CD14-positive monocyte (primary cell): ENCODE measurements at regions not wholly inside any gene's neighbourhood (a gene's known extent, or its start where the extent isn't known, plus 50 kb on each side); places are given as distances from the start of the nearest gene placed in this dataset.

ENCODE experiments used
- DNase-seq, 3 donors: peaks; one replicate each; pipeline ENCODE4 v3.0.0-alpha.2; 2011 to 2022
- H2AFZ ChIP-seq: 2 replicates; pipeline ENCODE4 v1.6.0; 2012; ENCODE audit warnings: mild to moderate bottlenecking, low read depth, low read length, inconsistent platforms; ENCODE audit not compliant: insufficient read depth, poor library complexity, severe bottlenecking
- H3K27ac ChIP-seq, 2 donors: 1 replicate in 1 of 2; 2 replicates in 1 of 2; pipeline ENCODE4 v1.5.1; 2012 to 2013; ENCODE audit warnings: low read length in 2 of 2, control low read depth in 1 of 2, inconsistent platforms in 1 of 2, low read depth in 1 of 2, mild to moderate bottlenecking in 1 of 2
- H3K27me3 ChIP-seq, 2 donors: one replicate each; pipeline versions ENCODE4 v1.6.0 to v1.6.1; 2011 to 2013; ENCODE audit warnings: low read length in 2 of 2; ENCODE audit not compliant: control insufficient read depth in 2 of 2, insufficient read depth in 2 of 2
- H3K36me3 ChIP-seq, 2 donors: replicated peaks in 1 of 2; 1 replicate in 1 of 2; 2 replicates in 1 of 2; pipeline versions ENCODE4 v1.5.1 to v1.6.1; 2012 to 2013; ENCODE audit warnings: low read length in 2 of 2, control low read depth in 1 of 2, inconsistent platforms in 1 of 2, mild to moderate bottlenecking in 1 of 2; ENCODE audit not compliant: insufficient read depth in 2 of 2, control insufficient read depth in 1 of 2
- H3K4me1 ChIP-seq, 2 donors: 1 replicate in 1 of 2; 2 replicates in 1 of 2; pipeline versions ENCODE4 v1.5.1 to v1.6.1; 2012 to 2013; ENCODE audit warnings: low read length in 2 of 2, control low read depth in 1 of 2, inconsistent platforms in 1 of 2, mild to moderate bottlenecking in 1 of 2, moderate library complexity in 1 of 2; ENCODE audit not compliant: insufficient read depth in 2 of 2, control insufficient read depth in 1 of 2
- H3K4me2 ChIP-seq: replicated peaks from 2 replicates; pipeline ENCODE3; 2012; ENCODE audit warnings: low read length, moderate library complexity, mild to moderate bottlenecking; ENCODE audit not compliant: poor library complexity, severe bottlenecking; ENCODE audit errors: extremely low read depth
- H3K4me3 ChIP-seq, 3 experiments: fragments of 200-600 bp in 1 of 3; sonication (generic) in 1 of 3; replicated peaks in 1 of 3; 1 replicate in 2 of 3; 2 replicates in 1 of 3; pipeline ENCODE4 v1.5.1; 2011 to 2013; ENCODE audit warnings: low read length in 3 of 3, mild to moderate bottlenecking in 3 of 3, control low read depth in 2 of 3, low read depth in 2 of 3, inconsistent platforms in 1 of 3, moderate library complexity in 1 of 3
- H3K79me2 ChIP-seq: 2 replicates; pipeline ENCODE4 v1.6.0; 2012; ENCODE audit warnings: mild to moderate bottlenecking, control low read depth, inconsistent platforms, low read length, moderate library complexity; ENCODE audit not compliant: insufficient read depth
- H3K9ac ChIP-seq: 2 replicates; pipeline ENCODE4 v1.6.0; 2017; ENCODE audit warnings: low read length, mild to moderate bottlenecking; ENCODE audit not compliant: insufficient read depth, poor library complexity, severe bottlenecking
- H3K9me3 ChIP-seq, 2 donors: replicated peaks in 1 of 2; 1 replicate in 1 of 2; 2 replicates in 1 of 2; pipeline versions ENCODE4 v1.5.1 to v1.6.1; 2012 to 2013; ENCODE audit warnings: low read length in 2 of 2, control low read depth in 1 of 2; ENCODE audit not compliant: control insufficient read depth in 1 of 2, insufficient read depth in 1 of 2
- H4K20me1 ChIP-seq: 2 replicates; pipeline ENCODE4 v1.6.0; 2012; ENCODE audit warnings: mild to moderate bottlenecking, low read length, control low read depth, moderate library complexity; ENCODE audit not compliant: insufficient read depth
- H3K27ac Mint-ChIP-seq, 7 donors: one replicate each; pipeline ENCODE4 v1.8.0; 2020; ENCODE audit warnings: mild to moderate bottlenecking in 7 of 7, mixed read lengths in 7 of 7, moderate library complexity in 6 of 7, inconsistent platforms in 2 of 7
- H3K27me3 Mint-ChIP-seq, 3 donors: one replicate each; pipeline ENCODE4 v1.8.0; 2021 to 2022; ENCODE audit warnings: low read depth in 3 of 3, mild to moderate bottlenecking in 3 of 3, mixed read lengths in 3 of 3, moderate library complexity in 3 of 3, inconsistent platforms in 1 of 3
- H3K36me3 Mint-ChIP-seq, 2 donors: one replicate each; pipeline ENCODE4 v1.8.0; 2020; ENCODE audit warnings: mixed read lengths in 2 of 2, inconsistent platforms in 1 of 2, mild to moderate bottlenecking in 1 of 2
- H3K4me1 Mint-ChIP-seq: one replicate; pipeline ENCODE4 v1.8.0; 2020; ENCODE audit warnings: mild to moderate bottlenecking, mixed read lengths
- H3K4me3 Mint-ChIP-seq, 2 donors: one replicate each; pipeline ENCODE4 v1.8.0; 2020; ENCODE audit warnings: mild to moderate bottlenecking in 2 of 2, mixed read lengths in 2 of 2, moderate library complexity in 1 of 2
- H3K9me3 Mint-ChIP-seq, 7 donors: one replicate each; pipeline ENCODE4 v1.8.0; 2020 to 2022; ENCODE audit warnings: mixed read lengths in 7 of 7, mild to moderate bottlenecking in 6 of 7, moderate library complexity in 6 of 7, inconsistent platforms in 2 of 7
- WGBS: methylation state at CpG from one replicate; pipeline ENCODE4 v1.1.5; 2013; ENCODE audit warnings: missing lambda C conversion rate; ENCODE audit not compliant: insufficient coverage; 5-methylcytosine and 5-hydroxymethylcytosine counted together
- intact Hi-C, 2 donors: fragments of 100-400 bp; cut with micrococcal nuclease; formaldehyde crosslinking; loops; one replicate each; pipeline versions ENCODE4 v1.15.0 to v1.15.1; 2023
- TF ChIP-seq, protein P1 (sequence below): fragments of 200-600 bp; IDR thresholded peaks from one replicate; pipeline ENCODE4 v1.8.0; 2022; ENCODE audit warnings: antibody characterized with exemption, mild to moderate bottlenecking

DNA sequence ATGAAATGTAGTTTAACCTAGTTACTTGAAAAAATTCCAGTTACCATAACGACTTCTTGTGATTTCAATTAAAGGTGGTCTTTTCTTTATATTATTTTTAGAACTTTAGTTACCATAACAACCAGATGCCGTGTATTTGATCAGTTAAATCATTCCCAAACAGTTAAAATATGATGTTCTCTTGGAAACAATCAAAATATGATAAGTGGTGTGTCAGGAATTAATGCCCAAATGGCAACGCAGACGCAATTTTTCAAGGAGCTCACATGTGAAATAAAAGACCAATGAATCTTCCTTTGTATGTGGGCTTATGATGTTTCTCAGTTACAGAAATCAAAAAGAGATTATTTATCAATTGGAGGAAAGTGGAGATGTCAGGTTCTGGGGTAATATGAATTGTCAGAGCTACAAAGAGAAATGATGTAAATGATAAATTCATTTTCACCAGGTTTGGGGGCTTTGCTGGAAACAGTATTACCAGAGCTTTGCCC is 189.1 kb upstream of the PARD3B start:
- Histone ChIP-seq H3K27me3 (no peaks in the 10 kb centered on the region), H3K4me3 (no peak overlapping the region), H3K4me1 (no peaks in the 10 kb centered on the region), H3K27ac (no peak overlapping the region), H3K4me2 (no peak overlapping the region), H2AFZ (no peak overlapping the region), H3K9ac (no peak overlapping the region), H3K9me3 (no peaks in the 10 kb centered on the region), H4K20me1 (no peaks in the 10 kb centered on the region), H3K79me2 (no peaks in the 10 kb centered on the region), H3K36me3 (no peaks in the 10 kb centered on the region)
- Mint-ChIP-seq H3K4me1 (peaks cover 8% of the 10 kb centered on the region), H3K9me3 (peaks cover 0 to 1% (median 0%) of the 10 kb centered on the region in 7 donors), H3K4me3 (no peak overlapping the region), H3K27ac (no peak overlapping the region), H3K27me3 (peaks cover 0 to 2% (median 1%) of the 10 kb centered on the region in 3 donors), H3K36me3 (no peaks in the 10 kb centered on the region)
- no peak for DNase-seq
- intact Hi-C loops = no loop called here
- WGBS = no CpG with 5 or more reads among the region's 4 CpGs
- TF ChIP-seq, protein P1, sequence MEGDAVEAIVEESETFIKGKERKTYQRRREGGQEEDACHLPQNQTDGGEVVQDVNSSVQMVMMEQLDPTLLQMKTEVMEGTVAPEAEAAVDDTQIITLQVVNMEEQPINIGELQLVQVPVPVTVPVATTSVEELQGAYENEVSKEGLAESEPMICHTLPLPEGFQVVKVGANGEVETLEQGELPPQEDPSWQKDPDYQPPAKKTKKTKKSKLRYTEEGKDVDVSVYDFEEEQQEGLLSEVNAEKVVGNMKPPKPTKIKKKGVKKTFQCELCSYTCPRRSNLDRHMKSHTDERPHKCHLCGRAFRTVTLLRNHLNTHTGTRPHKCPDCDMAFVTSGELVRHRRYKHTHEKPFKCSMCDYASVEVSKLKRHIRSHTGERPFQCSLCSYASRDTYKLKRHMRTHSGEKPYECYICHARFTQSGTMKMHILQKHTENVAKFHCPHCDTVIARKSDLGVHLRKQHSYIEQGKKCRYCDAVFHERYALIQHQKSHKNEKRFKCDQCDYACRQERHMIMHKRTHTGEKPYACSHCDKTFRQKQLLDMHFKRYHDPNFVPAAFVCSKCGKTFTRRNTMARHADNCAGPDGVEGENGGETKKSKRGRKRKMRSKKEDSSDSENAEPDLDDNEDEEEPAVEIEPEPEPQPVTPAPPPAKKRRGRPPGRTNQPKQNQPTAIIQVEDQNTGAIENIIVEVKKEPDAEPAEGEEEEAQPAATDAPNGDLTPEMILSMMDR = no peak

- Mint-ChIP-seq H3K9me3 (peaks cover 0 to 1% (median 0%) of the 10 kb centered on the region in 7 donors), H3K4me1 (peaks cover 8% of the 10 kb centered on the region), H3K27me3 (peaks cover 0 to 2% (median 1%) of the 10 kb centered on the region in 3 donors), H3K27ac (no peak overlapping the region), H3K36me3 (no peaks in the 10 kb centered on the region), H3K4me3 (no peak overlapping the region)
- Histone ChIP-seq H3K4me1 (no peaks in the 10 kb centered on the region), H3K79me2 (no peaks in the 10 kb centered on the region), H3K36me3 (no peaks in the 10 kb centered on the region), H3K9me3 (no peaks in the 10 kb centered on the region), H2AFZ (no peak overlapping the region), H3K9ac (no peak overlapping the region), H3K4me3 (no peak overlapping the region), H3K27ac (no peak overlapping the region), H3K4me2 (no peak overlapping the region), H4K20me1 (no peaks in the 10 kb centered on the region), H3K27me3 (no peaks in the 10 kb centered on the region)
- TF ChIP-seq, protein P1 = no peak
- no peak for DNase-seq
- WGBS = 100% methylated on average over 3 of the region's 9 CpGs
- intact Hi-C loops = no loop called here
Observed at GRCh38 chr2:204357286-204357685, 188.0 kb upstream of the PARD3B start.
